ENCODE measurements at regions not wholly inside any gene's neighbourhood (a gene's known extent, or its start where the extent isn't known, plus 50 kb on each side); places are given as distances from the start of the nearest gene placed in this dataset.
A peak's percentile ranks its signal among the peaks of the same experiment; 100 is the strongest.
"Not testable (repeated sequence)": the region's sequence is repeated elsewhere in the genome, so short reads cannot be mapped to it uniquely, and the experiment has no call there.

- no peak for DNase-seq
Observed at GRCh38 chr5:92852219-92852618, 728.8 kb downstream of the NR2F1-AS1 start.

- no peak for DNase-seq
Observed at GRCh38 chr5:92850886-92851285, 730.1 kb downstream of the NR2F1-AS1 start.

GRCh38 chr5:92849756-92850155 is 731.3 kb downstream of the NR2F1-AS1 start:
- DNase-seq = no peak

- no peak for DNase-seq
Observed at GRCh38 chr5:92841604-92842155, 739.3 kb downstream of the NR2F1-AS1 start.

GRCh38 chr5:92838253-92838652 is 742.8 kb downstream of the NR2F1-AS1 start:
- peak in 1 of 2 experiments; percentile 11 for DNase-seq

- no peak for DNase-seq
Observed at GRCh38 chr5:92836855-92837755, 743.9 kb downstream of the NR2F1-AS1 start.

- no peak for DNase-seq
Observed at GRCh38 chr5:92835712-92836111, 745.3 kb downstream of the NR2F1-AS1 start.

- not testable (repeated sequence) for DNase-seq
Observed at GRCh38 chr5:92823551-92823950, 757.5 kb downstream of the NR2F1-AS1 start.

- no peak for DNase-seq
Observed at GRCh38 chr5:92822183-92822582, 758.8 kb downstream of the NR2F1-AS1 start.

GRCh38 chr5:92809855-92810465 is 771.1 kb downstream of the NR2F1-AS1 start:
- DNase-seq = no peak

- no peak for DNase-seq
Observed at GRCh38 chr5:92808474-92808873, 772.5 kb downstream of the NR2F1-AS1 start.

- DNase-seq = no peak
Observed at GRCh38 chr5:92807085-92807484, 773.9 kb downstream of the NR2F1-AS1 start.

GRCh38 chr5:92805446-92805845 is 775.6 kb downstream of the NR2F1-AS1 start:
- DNase-seq = no peak

GRCh38 chr5:92801911-92802310 is 779.1 kb downstream of the NR2F1-AS1 start:
- DNase-seq = no peak

GRCh38 chr5:92800365-92800764 is 780.7 kb downstream of the NR2F1-AS1 start:
- DNase-seq = no peak

GRCh38 chr5:92795633-92796032 is 785.4 kb downstream of the NR2F1-AS1 start:
- DNase-seq = no peak

- no peak for DNase-seq
Observed at GRCh38 chr5:92780057-92780456, 801.0 kb downstream of the NR2F1-AS1 start.

- no peak for DNase-seq
Observed at GRCh38 chr5:92779536-92779935, 801.5 kb downstream of the NR2F1-AS1 start.

GRCh38 chr5:92778261-92778660 is 802.8 kb downstream of the NR2F1-AS1 start:
- no peak for DNase-seq

GRCh38 chr5:92777421-92777820 is 803.6 kb downstream of the NR2F1-AS1 start:
- DNase-seq = no peak

- DNase-seq = no peak
Observed at GRCh38 chr5:92775711-92776615, 805.1 kb downstream of the NR2F1-AS1 start.

- DNase-seq = no peak
Observed at GRCh38 chr5:92769978-92770377, 811.0 kb downstream of the NR2F1-AS1 start.

GRCh38 chr5:92761585-92761984 is 819.4 kb downstream of the NR2F1-AS1 start:
- DNase-seq = no peak
